ENCODE measurements at regions not wholly inside any gene's neighbourhood (a gene's known extent, or its start where the extent isn't known, plus 50 kb on each side); places are given as distances from the start of the nearest gene placed in this dataset.
"Not testable (repeated sequence)": the region's sequence is repeated elsewhere in the genome, so short reads cannot be mapped to it uniquely, and the experiment has no call there.

GRCh38 chr9:106179191-106179590 lies 484.9 kb downstream of the TMEM38B start:
- no peaks in the 10 kb centered on the region for H3K27me3 ChIP-seq
- no peaks in the 10 kb centered on the region for H3K4me1 ChIP-seq
- no peak for DNase-seq (ENCODE audit: low spot score in 2 of 2)
- H3K27ac ChIP-seq = no peak overlapping the region
- H3K4me3 ChIP-seq = no peak overlapping the region
- WGBS, 2 donors = 70 to 81% methylated on average over 3 of the region's 3 CpGs
- H3K36me3 ChIP-seq = no peaks in the 10 kb centered on the region
- TF ChIP-seq POLR2A (IDR thresholded peaks at IDR 0.05) (no peak), EP300 (IDR thresholded peaks at IDR 0.05) (no peak)
- TF ChIP-seq, protein P1, sequence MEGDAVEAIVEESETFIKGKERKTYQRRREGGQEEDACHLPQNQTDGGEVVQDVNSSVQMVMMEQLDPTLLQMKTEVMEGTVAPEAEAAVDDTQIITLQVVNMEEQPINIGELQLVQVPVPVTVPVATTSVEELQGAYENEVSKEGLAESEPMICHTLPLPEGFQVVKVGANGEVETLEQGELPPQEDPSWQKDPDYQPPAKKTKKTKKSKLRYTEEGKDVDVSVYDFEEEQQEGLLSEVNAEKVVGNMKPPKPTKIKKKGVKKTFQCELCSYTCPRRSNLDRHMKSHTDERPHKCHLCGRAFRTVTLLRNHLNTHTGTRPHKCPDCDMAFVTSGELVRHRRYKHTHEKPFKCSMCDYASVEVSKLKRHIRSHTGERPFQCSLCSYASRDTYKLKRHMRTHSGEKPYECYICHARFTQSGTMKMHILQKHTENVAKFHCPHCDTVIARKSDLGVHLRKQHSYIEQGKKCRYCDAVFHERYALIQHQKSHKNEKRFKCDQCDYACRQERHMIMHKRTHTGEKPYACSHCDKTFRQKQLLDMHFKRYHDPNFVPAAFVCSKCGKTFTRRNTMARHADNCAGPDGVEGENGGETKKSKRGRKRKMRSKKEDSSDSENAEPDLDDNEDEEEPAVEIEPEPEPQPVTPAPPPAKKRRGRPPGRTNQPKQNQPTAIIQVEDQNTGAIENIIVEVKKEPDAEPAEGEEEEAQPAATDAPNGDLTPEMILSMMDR (IDR thresholded peaks at IDR 0.05) = no peak
- H3K9me3 ChIP-seq = no peaks in the 10 kb centered on the region

- not testable (repeated sequence) for H3K4me1 ChIP-seq; H3K27ac ChIP-seq; H3K27me3 ChIP-seq; DNase-seq (ENCODE audit: low spot score in 2 of 2); H3K36me3 ChIP-seq; H3K4me3 ChIP-seq
- peaks cover 0 to 24% (median 3%) of the 10 kb centered on the region in 4 donors for H3K9me3 ChIP-seq
- WGBS, 2 donors = 86 to 92% methylated on average over 8 of the region's 8 CpGs
Observed at GRCh38 chr9:106203815-106204516, 509.6 kb downstream of the TMEM38B start.

DNA sequence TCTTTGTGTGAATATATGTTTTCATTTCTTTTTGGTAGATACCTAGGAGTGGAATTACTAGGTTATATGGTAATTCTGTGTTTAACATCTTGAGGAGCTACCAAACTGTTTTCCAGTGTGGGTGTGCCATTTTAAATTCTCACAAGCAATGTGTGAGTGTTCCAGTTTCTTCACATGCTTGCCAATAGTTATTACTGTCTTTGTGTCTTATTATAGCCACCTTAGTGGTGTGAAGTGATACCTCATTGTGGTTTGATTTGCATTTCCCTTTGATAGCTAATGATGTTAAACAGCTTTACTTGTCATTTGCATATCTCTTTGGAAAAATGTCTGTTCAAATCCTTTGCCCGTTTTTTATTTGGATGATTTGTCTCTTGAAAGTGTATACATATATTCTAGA lies 513.0 kb downstream of the TMEM38B start:
- Histone ChIP-seq H3K36me3 (no peaks in the 10 kb centered on the region), H3K4me1 (no peaks in the 10 kb centered on the region), H3K4me3 (no peak overlapping the region), H3K27me3 (no peaks in the 10 kb centered on the region), H3K27ac (no peak overlapping the region), H3K9me3 (peaks cover 0 to 10% (median 2%) of the 10 kb centered on the region in 4 donors)
- no peak for DNase-seq (ENCODE audit: low spot score in 2 of 2)
- TF ChIP-seq EP300 (IDR thresholded peaks at IDR 0.05) = no peak
- TF ChIP-seq, protein P1 (IDR thresholded peaks at IDR 0.05) = no peak
- TF ChIP-seq POLR2A (IDR thresholded peaks at IDR 0.05) = no peak
- WGBS, 2 donors = 84 to 85% methylated on average over 1 of the region's 1 CpG

- no peak for DNase-seq (ENCODE audit: low spot score in 2 of 2)
- H3K9me3 ChIP-seq = no peaks in the 10 kb centered on the region
- 84 to 88% methylated on average over 3 of the region's 3 CpGs for WGBS, 2 donors
- no peak for TF ChIP-seq POLR2A (IDR thresholded peaks at IDR 0.05)
- no peak for TF ChIP-seq EP300 (IDR thresholded peaks at IDR 0.05)
- TF ChIP-seq, protein P1 (IDR thresholded peaks at IDR 0.05) = no peak
- H3K27ac ChIP-seq = no peak overlapping the region
- no peaks in the 10 kb centered on the region for H3K4me1 ChIP-seq
- H3K4me3 ChIP-seq = no peak overlapping the region
- H3K27me3 ChIP-seq = no peaks in the 10 kb centered on the region
- H3K36me3 ChIP-seq = no peaks in the 10 kb centered on the region
Observed at GRCh38 chr9:106218427-106218826, 524.1 kb downstream of the TMEM38B start.

- no peaks in the 10 kb centered on the region for H3K4me1 ChIP-seq
- TF ChIP-seq EP300 (IDR thresholded peaks at IDR 0.05) (no peak), POLR2A (IDR thresholded peaks at IDR 0.05) (no peak)
- H3K4me3 ChIP-seq = no peak overlapping the region
- H3K27me3 ChIP-seq = no peaks in the 10 kb centered on the region
- no peak for DNase-seq (ENCODE audit: low spot score in 2 of 2)
- H3K9me3 ChIP-seq = no peaks in the 10 kb centered on the region
- WGBS, 2 donors = 90 to 92% methylated on average over 3 of the region's 3 CpGs
- H3K27ac ChIP-seq = no peak overlapping the region
- no peaks in the 10 kb centered on the region for H3K36me3 ChIP-seq
Observed at GRCh38 chr9:106218854-106219253, 524.5 kb downstream of the TMEM38B start.

- TF ChIP-seq POLR2A (IDR thresholded peaks at IDR 0.05) (no peak), EP300 (IDR thresholded peaks at IDR 0.05) (no peak)
- TF ChIP-seq, protein P1 (IDR thresholded peaks at IDR 0.05) = no peak
- WGBS, 2 donors = 83 to 90% methylated on average over 5 of the region's 5 CpGs
- H3K4me3 ChIP-seq = no peak overlapping the region
Observed at GRCh38 chr9:106220415-106220814, 526.1 kb downstream of the TMEM38B start.

More at GRCh38 chr9:106220415-106220814, 526.1 kb downstream of the TMEM38B start:
- no peaks in the 10 kb centered on the region for H3K27me3 ChIP-seq
- H3K9me3 ChIP-seq = no peaks in the 10 kb centered on the region
- no peak for DNase-seq (ENCODE audit: low spot score in 2 of 2)
- no peaks in the 10 kb centered on the region for H3K36me3 ChIP-seq
- peaks cover 0 to 3% (median 0%) of the 10 kb centered on the region in 4 donors for H3K4me1 ChIP-seq
- no peak overlapping the region for H3K27ac ChIP-seq
